ENCODE measurements at regions not wholly inside any gene's neighbourhood (a gene's known extent, or its start where the extent isn't known, plus 50 kb on each side); places are given as distances from the start of the nearest gene placed in this dataset.
A peak's percentile ranks its signal among the peaks of the same experiment; 100 is the strongest.

DNA sequence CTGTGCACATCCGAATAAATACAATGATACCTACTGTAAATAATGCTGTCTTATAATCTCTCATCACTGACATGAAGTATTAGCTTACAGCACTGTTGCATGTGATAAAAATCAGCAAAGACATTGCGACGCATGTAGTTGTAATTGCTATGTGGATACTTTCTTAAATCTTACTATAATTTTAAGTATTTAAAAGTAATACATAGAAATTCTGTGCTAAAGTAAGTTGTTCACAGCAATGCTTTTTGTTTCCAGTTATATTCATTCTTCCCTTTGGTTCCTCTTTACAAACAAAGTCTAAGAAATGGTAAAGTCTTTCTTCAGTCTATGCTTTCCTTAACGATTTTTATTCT, 113.7 kb upstream of the DGKB start:
- Histone ChIP-seq H3K9ac (ENCODE audit: low read depth in 1 of 2, low read length in 2 of 2) (no peak overlapping the region), H3K27me3 (ENCODE audit: control insufficient read depth in 4 of 4, insufficient read depth in 4 of 4, low read length in 3 of 4) (no peaks in the 10 kb centered on the region), H3K27ac (ENCODE audit: low read depth in 1 of 2, low read length in 2 of 2) (no peak overlapping the region), H3K4me3 (ENCODE audit: low read depth in 1 of 3, low read length in 3 of 3) (no peak overlapping the region), H3K4me1 (ENCODE audit: control insufficient read depth in 4 of 4, insufficient read depth in 4 of 4, low read length in 3 of 4) (peaks cover 0 to 9% (median 7%) of the 10 kb centered on the region in 4 donors), H3K9me3 (ENCODE audit: control insufficient read depth in 4 of 4, low read length in 3 of 4) (no peaks in the 10 kb centered on the region), H3K36me3 (ENCODE audit: control insufficient read depth in 4 of 4, insufficient read depth in 3 of 4, low read depth in 1 of 4, low read length in 3 of 4) (no peaks in the 10 kb centered on the region)
- TF ChIP-seq, protein P1, sequence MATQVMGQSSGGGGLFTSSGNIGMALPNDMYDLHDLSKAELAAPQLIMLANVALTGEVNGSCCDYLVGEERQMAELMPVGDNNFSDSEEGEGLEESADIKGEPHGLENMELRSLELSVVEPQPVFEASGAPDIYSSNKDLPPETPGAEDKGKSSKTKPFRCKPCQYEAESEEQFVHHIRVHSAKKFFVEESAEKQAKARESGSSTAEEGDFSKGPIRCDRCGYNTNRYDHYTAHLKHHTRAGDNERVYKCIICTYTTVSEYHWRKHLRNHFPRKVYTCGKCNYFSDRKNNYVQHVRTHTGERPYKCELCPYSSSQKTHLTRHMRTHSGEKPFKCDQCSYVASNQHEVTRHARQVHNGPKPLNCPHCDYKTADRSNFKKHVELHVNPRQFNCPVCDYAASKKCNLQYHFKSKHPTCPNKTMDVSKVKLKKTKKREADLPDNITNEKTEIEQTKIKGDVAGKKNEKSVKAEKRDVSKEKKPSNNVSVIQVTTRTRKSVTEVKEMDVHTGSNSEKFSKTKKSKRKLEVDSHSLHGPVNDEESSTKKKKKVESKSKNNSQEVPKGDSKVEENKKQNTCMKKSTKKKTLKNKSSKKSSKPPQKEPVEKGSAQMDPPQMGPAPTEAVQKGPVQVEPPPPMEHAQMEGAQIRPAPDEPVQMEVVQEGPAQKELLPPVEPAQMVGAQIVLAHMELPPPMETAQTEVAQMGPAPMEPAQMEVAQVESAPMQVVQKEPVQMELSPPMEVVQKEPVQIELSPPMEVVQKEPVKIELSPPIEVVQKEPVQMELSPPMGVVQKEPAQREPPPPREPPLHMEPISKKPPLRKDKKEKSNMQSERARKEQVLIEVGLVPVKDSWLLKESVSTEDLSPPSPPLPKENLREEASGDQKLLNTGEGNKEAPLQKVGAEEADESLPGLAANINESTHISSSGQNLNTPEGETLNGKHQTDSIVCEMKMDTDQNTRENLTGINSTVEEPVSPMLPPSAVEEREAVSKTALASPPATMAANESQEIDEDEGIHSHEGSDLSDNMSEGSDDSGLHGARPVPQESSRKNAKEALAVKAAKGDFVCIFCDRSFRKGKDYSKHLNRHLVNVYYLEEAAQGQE (IDR thresholded peaks at IDR 0.05), result no peak
- TF ChIP-seq, protein P2, sequence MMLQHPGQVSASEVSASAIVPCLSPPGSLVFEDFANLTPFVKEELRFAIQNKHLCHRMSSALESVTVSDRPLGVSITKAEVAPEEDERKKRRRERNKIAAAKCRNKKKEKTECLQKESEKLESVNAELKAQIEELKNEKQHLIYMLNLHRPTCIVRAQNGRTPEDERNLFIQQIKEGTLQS (IDR thresholded peaks at IDR 0.05), result no peak
- TF ChIP-seq SP1 (IDR thresholded peaks at IDR 0.05) (no peak), HNF4A (conservative IDR thresholded peaks at IDR 0.05) (no peak), EGR1 (IDR thresholded peaks at IDR 0.05; ENCODE audit: low read depth in 2 of 2) (no peak), GABPA (IDR thresholded peaks at IDR 0.05 in 1 of 2, conservative IDR thresholded peaks at IDR 0.05 in 1 of 2) (no peak), RXRA (IDR thresholded peaks at IDR 0.05) (no peak), NR2F2 (IDR thresholded peaks at IDR 0.05) (no peak), FOXA1 (IDR thresholded peaks at IDR 0.05) (no peak)
- TF ChIP-seq, protein P3, sequence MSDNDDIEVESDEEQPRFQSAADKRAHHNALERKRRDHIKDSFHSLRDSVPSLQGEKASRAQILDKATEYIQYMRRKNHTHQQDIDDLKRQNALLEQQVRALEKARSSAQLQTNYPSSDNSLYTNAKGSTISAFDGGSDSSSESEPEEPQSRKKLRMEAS (IDR thresholded peaks at IDR 0.05), result no peak
- TF ChIP-seq, protein P4, sequence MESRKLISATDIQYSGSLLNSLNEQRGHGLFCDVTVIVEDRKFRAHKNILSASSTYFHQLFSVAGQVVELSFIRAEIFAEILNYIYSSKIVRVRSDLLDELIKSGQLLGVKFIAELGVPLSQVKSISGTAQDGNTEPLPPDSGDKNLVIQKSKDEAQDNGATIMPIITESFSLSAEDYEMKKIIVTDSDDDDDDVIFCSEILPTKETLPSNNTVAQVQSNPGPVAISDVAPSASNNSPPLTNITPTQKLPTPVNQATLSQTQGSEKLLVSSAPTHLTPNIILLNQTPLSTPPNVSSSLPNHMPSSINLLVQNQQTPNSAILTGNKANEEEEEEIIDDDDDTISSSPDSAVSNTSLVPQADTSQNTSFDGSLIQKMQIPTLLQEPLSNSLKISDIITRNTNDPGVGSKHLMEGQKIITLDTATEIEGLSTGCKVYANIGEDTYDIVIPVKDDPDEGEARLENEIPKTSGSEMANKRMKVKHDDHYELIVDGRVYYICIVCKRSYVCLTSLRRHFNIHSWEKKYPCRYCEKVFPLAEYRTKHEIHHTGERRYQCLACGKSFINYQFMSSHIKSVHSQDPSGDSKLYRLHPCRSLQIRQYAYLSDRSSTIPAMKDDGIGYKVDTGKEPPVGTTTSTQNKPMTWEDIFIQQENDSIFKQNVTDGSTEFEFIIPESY (IDR thresholded peaks at IDR 0.05), result no peak
- whole genome bisulfite sequencing, result 24% methylated on average over 4 of the region's 4 CpGs
- DNase-seq (ENCODE audit: low spot score), result no peak

DNA sequence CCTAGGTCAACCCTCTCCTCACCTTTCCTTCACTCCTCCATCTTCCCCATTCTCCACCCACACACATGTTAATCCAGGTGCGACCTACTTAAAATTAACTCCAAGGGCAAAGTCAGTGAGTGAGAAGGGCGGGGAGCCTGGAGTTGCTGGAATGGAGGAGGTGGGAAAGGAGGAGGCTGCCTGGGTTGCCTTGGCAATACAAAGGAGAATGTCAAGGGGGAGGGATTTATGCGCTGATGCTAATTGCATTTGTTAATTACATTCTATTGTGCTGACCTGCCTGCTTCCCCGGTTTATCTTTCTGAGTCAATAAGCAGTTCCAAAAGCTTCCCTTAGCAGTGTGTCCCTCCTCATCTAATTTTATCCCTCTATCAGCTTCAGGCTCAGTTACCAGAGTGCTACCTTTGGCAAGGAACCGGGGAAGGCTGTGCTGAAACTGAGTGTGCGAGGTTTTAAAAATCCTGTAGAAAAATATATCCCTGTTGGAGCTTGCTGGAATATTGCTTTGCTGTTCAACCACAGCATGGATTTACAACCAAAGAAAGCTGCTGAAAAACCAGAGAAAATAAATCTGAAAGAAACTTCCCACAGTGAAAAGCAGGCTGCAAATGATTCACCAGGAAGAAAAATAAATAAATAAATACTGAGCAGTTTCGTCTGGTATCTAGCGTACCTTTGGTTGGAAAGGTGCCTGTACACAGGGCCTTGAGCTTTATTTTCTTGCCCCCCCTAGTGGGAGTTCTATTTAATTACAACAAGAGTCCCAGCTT, 113.2 kb upstream of the DGKB start:
- peaks cover 0 to 9% (median 7%) of the 10 kb centered on the region in 4 donors for H3K4me1 ChIP-seq (ENCODE audit: control insufficient read depth in 4 of 4, insufficient read depth in 4 of 4, low read length in 3 of 4)
- H3K36me3 ChIP-seq (ENCODE audit: control insufficient read depth in 4 of 4, insufficient read depth in 3 of 4, low read depth in 1 of 4, low read length in 3 of 4), result no peaks in the 10 kb centered on the region
- no peaks in the 10 kb centered on the region for H3K27me3 ChIP-seq (ENCODE audit: control insufficient read depth in 4 of 4, insufficient read depth in 4 of 4, low read length in 3 of 4)
- peak overlapping the region; percentile 56 to 73 for H3K27ac ChIP-seq (ENCODE audit: low read depth in 1 of 2, low read length in 2 of 2)
- no peaks in the 10 kb centered on the region for H3K9me3 ChIP-seq (ENCODE audit: control insufficient read depth in 4 of 4, low read length in 3 of 4)
- DNase-seq (ENCODE audit: low spot score), result no peak
- H3K9ac ChIP-seq (ENCODE audit: low read depth in 1 of 2, low read length in 2 of 2), result peak overlapping the region in 1 of 2 donors; percentile 79
- WGBS, result 12% methylated on average over 8 of the region's 8 CpGs
- peak overlapping the region; percentile 33 to 53 (median 49) for H3K4me3 ChIP-seq (ENCODE audit: low read depth in 1 of 3, low read length in 3 of 3)
- peak; percentile 94 for TF ChIP-seq RAD21 (IDR thresholded peaks at IDR 0.05)
- TF ChIP-seq, protein P1 (IDR thresholded peaks at IDR 0.05), result no peak
- TF ChIP-seq, protein P4 (IDR thresholded peaks at IDR 0.05), result no peak
- TF ChIP-seq, protein P2 (IDR thresholded peaks at IDR 0.05), result no peak
- TF ChIP-seq TAF1 (conservative IDR thresholded peaks at IDR 0.05), result no peak
- TF ChIP-seq FOXA1 (IDR thresholded peaks at IDR 0.05), result peak; percentile 37
- TF ChIP-seq HNF4G (IDR thresholded peaks at IDR 0.05), result no peak
- no peak for TF ChIP-seq EGR1 (IDR thresholded peaks at IDR 0.05; ENCODE audit: low read depth in 2 of 2)
- TF ChIP-seq NR2F2 (IDR thresholded peaks at IDR 0.05), result no peak
- TF ChIP-seq GABPA (IDR thresholded peaks at IDR 0.05 in 1 of 2, conservative IDR thresholded peaks at IDR 0.05 in 1 of 2), result no peak
- TF ChIP-seq, protein P3 (IDR thresholded peaks at IDR 0.05), result no peak
- TF ChIP-seq SP1 (IDR thresholded peaks at IDR 0.05), result peak; percentile 13
- TF ChIP-seq FOXA2 (IDR thresholded peaks at IDR 0.05), result peak; percentile 39
- TF ChIP-seq RXRA (IDR thresholded peaks at IDR 0.05), result peak; percentile 18 to 29
- TF ChIP-seq HNF4A (conservative IDR thresholded peaks at IDR 0.05), result peak; percentile 17 to 30
- no peak for TF ChIP-seq YY1 (IDR thresholded peaks at IDR 0.05)
